Progenitor cell of endocrine pancreas (in vitro differentiated cells): ENCODE measurements at regions not wholly inside any gene's neighbourhood (a gene's known extent, or its start where the extent isn't known, plus 50 kb on each side); places are given as distances from the start of the nearest gene placed in this dataset.

ENCODE experiments used
- DNase-seq: peaks from one replicate; pipeline ENCODE4 v3.0.0; 2021; ENCODE audit warnings: low spot score; ENCODE audit not compliant: unreplicated experiment
- H3K27ac Mint-ChIP-seq: 2 replicates; pipeline ENCODE4 v1.8.0; 2021; ENCODE audit warnings: mild to moderate bottlenecking, moderate library complexity, mixed read lengths
- H3K27me3 Mint-ChIP-seq: 2 replicates; pipeline ENCODE4 v1.8.0; 2021; ENCODE audit warnings: mixed read lengths
- H3K36me3 Mint-ChIP-seq: 2 replicates; pipeline ENCODE4 v1.8.0; 2022; ENCODE audit warnings: mixed read lengths; ENCODE audit not compliant: insufficient read depth
- H3K4me1 Mint-ChIP-seq: 2 replicates; pipeline ENCODE4 v1.8.0; 2021; ENCODE audit warnings: low read depth, mixed read lengths
- H3K4me3 Mint-ChIP-seq: 2 replicates; pipeline ENCODE4 v1.8.0; 2021; ENCODE audit warnings: low read depth, mild to moderate bottlenecking, moderate library complexity, mixed read lengths
- H3K9me3 Mint-ChIP-seq: 2 replicates; pipeline ENCODE4 v1.8.0; 2021; ENCODE audit warnings: low read depth, mixed read lengths
- TF ChIP-seq, protein P1 (sequence below): fragments of 200-600 bp; sonication (generic); IDR thresholded peaks from one replicate; pipeline ENCODE4 v1.5.0; 2021; ENCODE audit warnings: antibody characterized with exemption, mild to moderate bottlenecking; ENCODE audit not compliant: unreplicated experiment

DNA sequence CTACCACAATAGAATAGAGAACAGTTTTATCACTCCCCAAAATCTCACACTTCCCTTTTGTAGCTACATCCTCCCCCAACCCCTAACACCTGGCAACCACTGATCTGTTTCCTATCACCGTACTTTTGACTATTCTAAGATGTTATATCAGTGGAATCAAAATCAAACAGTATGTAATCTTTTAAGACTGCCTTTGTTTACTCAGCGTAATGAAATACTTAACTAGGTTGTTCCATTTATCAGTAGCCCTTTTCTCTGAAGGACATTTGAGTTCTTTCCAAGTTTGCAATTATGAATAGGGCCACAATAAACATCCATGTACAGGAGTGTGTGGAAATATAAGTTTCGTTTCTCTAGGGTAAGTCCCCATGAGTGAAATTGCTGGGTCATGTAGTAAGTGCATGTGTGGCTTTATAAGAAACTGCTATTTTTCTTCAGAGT, 372.3 kb downstream of the SV2B start:
- Mint-ChIP-seq H3K27ac (no peak overlapping the region), H3K36me3 (no peaks in the 10 kb centered on the region), H3K4me3 (no peak overlapping the region), H3K9me3 (no peaks in the 10 kb centered on the region), H3K27me3 (peaks cover 6% of the 10 kb centered on the region), H3K4me1 (peaks cover 3% of the 10 kb centered on the region)
- no peak for DNase-seq
- TF ChIP-seq, protein P1, sequence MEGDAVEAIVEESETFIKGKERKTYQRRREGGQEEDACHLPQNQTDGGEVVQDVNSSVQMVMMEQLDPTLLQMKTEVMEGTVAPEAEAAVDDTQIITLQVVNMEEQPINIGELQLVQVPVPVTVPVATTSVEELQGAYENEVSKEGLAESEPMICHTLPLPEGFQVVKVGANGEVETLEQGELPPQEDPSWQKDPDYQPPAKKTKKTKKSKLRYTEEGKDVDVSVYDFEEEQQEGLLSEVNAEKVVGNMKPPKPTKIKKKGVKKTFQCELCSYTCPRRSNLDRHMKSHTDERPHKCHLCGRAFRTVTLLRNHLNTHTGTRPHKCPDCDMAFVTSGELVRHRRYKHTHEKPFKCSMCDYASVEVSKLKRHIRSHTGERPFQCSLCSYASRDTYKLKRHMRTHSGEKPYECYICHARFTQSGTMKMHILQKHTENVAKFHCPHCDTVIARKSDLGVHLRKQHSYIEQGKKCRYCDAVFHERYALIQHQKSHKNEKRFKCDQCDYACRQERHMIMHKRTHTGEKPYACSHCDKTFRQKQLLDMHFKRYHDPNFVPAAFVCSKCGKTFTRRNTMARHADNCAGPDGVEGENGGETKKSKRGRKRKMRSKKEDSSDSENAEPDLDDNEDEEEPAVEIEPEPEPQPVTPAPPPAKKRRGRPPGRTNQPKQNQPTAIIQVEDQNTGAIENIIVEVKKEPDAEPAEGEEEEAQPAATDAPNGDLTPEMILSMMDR: no peak

DNA sequence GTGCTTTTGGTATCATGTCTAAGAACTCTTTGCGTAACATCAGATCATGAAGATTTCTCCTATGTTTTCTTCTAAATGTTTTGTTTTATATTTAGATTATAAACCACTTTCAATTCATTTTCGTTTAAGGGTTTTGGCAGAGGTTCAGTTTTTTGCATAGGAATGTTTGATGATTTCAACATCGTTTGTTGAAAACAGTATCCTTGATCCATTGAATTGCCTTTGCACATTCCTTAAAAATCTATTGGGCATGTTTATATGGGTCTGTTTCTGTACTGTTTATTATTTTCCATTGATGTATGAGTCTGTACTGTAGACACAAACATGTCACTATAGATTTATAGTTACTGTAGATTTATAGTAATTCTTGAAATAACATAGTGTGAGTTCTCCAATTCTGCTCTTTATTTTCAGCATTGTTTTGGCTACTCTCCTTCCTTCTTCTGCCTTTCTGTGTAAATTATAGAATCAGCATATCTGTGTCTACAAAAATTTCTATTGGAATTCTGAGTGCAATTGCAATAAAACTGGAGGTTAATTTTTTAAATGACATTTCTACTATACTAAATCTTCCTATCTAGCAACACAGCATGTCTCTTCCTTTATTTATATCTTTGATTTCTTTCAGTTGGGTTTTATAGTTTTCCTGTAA, 374.0 kb downstream of the SV2B start:
- H3K27me3 Mint-ChIP-seq: peaks cover 6% of the 10 kb centered on the region
- H3K4me3 Mint-ChIP-seq: no peak overlapping the region
- H3K27ac Mint-ChIP-seq: no peak overlapping the region
- peaks cover 3% of the 10 kb centered on the region for H3K4me1 Mint-ChIP-seq
- no peak for DNase-seq
- TF ChIP-seq, protein P1: no peak
- no peaks in the 10 kb centered on the region for H3K9me3 Mint-ChIP-seq
- no peaks in the 10 kb centered on the region for H3K36me3 Mint-ChIP-seq

DNA sequence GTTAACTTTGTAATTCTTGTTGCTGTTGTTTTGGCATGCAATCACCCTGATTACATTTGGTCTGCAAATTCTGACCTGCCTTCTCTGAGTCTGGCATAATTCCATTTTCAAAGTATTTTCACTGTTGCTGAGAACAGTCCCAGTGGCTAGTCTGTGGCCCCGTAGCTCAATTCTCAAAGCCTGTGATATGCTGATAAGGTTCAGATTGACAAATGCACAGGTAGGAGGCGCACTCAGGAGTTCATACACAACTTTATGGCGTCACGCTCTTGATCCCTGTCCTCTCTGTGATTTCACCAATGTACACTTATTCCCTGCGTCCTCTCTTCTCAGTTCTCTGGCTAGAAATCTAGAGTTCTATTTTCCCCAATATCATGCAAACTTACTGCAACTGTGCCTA, 376.6 kb upstream of the SLCO3A1 start:
- peaks cover 3% of the 10 kb centered on the region for H3K4me1 Mint-ChIP-seq
- DNase-seq: no peak
- TF ChIP-seq, protein P1: no peak
- H3K9me3 Mint-ChIP-seq: no peaks in the 10 kb centered on the region
- H3K27me3 Mint-ChIP-seq: no peaks in the 10 kb centered on the region
- H3K4me3 Mint-ChIP-seq: no peak overlapping the region
- H3K27ac Mint-ChIP-seq: no peak overlapping the region
- H3K36me3 Mint-ChIP-seq: no peaks in the 10 kb centered on the region

DNA sequence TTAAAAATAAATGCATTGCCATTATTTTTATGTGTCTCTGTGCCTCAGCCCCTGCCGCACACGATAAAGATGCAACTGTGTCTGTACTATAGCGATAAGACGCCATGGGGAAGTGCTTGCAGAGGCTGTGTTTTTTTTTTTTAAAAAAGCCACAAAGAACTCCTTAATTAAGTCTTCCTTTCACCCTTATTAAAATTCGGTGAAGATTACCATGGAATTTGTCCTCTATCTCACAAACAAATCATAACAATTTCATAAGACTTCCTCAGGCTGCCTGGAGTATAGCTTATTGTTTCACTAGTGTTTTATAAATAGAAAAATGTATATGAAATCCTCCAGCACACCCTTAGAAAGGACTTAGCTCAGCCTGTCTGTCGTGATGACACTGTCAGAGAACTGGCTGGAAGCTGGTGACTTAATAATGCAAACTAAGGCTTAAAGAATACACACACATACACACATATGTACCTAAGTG, 374.8 kb upstream of the SLCO3A1 start:
- no peaks in the 10 kb centered on the region for H3K36me3 Mint-ChIP-seq

DNA sequence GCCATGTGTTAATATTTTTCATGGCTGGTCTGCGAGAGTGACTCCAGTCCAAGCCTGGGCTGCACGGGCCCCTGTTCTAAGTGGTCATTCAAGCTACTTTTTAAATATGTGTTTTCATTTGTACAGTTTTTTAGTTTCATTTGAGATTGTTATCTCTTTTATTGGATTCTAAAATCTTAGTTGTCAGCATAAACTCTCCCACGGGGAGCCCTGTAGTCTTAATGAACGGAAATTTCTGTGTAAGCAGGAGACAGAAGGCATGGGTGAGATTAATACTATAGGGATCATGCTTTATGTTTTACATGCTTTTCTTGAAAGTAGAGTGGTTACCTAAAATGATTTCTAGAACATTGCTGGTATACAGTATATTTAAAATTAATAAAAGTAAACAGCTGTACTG, 373.1 kb upstream of the SLCO3A1 start:
- DNase-seq: no peak
- no peaks in the 10 kb centered on the region for H3K9me3 Mint-ChIP-seq
- peaks cover 2% of the 10 kb centered on the region for H3K4me1 Mint-ChIP-seq
- no peaks in the 10 kb centered on the region for H3K36me3 Mint-ChIP-seq
- H3K4me3 Mint-ChIP-seq: no peak overlapping the region
- TF ChIP-seq, protein P1: no peak
- no peak overlapping the region for H3K27ac Mint-ChIP-seq
- H3K27me3 Mint-ChIP-seq: peaks cover 7% of the 10 kb centered on the region

More for the DNA sequence above, 374.8 kb upstream of the SLCO3A1 start:
- no peak overlapping the region for H3K4me3 Mint-ChIP-seq
- no peak overlapping the region for H3K27ac Mint-ChIP-seq
- H3K4me1 Mint-ChIP-seq: peaks cover 2% of the 10 kb centered on the region
- no peaks in the 10 kb centered on the region for H3K9me3 Mint-ChIP-seq
- DNase-seq: no peak
- TF ChIP-seq, protein P1: no peak
- H3K27me3 Mint-ChIP-seq: no peaks in the 10 kb centered on the region
